ENCODE measurements at regions not wholly inside any gene's neighbourhood (a gene's known extent, or its start where the extent isn't known, plus 50 kb on each side); places are given as distances from the start of the nearest gene placed in this dataset.

DNA sequence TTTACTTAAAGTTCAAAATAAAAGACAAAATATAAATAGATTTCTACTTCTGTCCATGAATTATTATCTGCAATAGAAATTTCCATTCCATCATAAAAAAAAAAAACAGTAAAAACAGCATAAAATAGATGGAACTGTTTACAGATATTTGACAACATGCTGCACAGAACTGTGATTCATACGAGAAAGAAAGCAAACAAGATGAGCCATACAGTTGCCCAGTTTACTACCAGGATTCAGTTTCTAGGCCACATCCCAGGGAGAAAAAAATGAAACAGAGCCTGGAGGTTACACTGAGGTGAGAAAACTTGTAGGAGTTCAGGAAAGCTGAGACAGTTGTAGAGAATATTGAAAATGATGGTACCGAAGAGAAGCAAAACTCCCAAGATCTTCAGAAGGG is 1426.9 kb upstream of the ACVR2A start:
- Histone ChIP-seq H3K4me1 (ENCODE audit: insufficient read depth) (peaks cover 22% of the 10 kb centered on the region), H3K36me3 (ENCODE audit: insufficient read depth) (no peaks in the 10 kb centered on the region), H3K27ac (ENCODE audit: low read depth) (no peak overlapping the region), H3K27me3 (ENCODE audit: insufficient read depth) (no peaks in the 10 kb centered on the region), H4K20me1 (replicated peaks; ENCODE audit: insufficient read depth) (no peaks in the 10 kb centered on the region), H3K79me2 (replicated peaks; ENCODE audit: insufficient read depth) (no peaks in the 10 kb centered on the region), H3F3A (replicated peaks; ENCODE audit: low read depth) (no peaks in the 10 kb centered on the region), H3K9me2 (ENCODE audit: insufficient read depth) (no peaks in the 10 kb centered on the region), H3K4me2 (no peak overlapping the region), H3K4me3 (no peak overlapping the region), H2AFZ (no peak overlapping the region)
- DNase-seq (ENCODE audit: low spot score) (no peak), ATAC-seq (no peak)
- TF ChIP-seq, protein P1, sequence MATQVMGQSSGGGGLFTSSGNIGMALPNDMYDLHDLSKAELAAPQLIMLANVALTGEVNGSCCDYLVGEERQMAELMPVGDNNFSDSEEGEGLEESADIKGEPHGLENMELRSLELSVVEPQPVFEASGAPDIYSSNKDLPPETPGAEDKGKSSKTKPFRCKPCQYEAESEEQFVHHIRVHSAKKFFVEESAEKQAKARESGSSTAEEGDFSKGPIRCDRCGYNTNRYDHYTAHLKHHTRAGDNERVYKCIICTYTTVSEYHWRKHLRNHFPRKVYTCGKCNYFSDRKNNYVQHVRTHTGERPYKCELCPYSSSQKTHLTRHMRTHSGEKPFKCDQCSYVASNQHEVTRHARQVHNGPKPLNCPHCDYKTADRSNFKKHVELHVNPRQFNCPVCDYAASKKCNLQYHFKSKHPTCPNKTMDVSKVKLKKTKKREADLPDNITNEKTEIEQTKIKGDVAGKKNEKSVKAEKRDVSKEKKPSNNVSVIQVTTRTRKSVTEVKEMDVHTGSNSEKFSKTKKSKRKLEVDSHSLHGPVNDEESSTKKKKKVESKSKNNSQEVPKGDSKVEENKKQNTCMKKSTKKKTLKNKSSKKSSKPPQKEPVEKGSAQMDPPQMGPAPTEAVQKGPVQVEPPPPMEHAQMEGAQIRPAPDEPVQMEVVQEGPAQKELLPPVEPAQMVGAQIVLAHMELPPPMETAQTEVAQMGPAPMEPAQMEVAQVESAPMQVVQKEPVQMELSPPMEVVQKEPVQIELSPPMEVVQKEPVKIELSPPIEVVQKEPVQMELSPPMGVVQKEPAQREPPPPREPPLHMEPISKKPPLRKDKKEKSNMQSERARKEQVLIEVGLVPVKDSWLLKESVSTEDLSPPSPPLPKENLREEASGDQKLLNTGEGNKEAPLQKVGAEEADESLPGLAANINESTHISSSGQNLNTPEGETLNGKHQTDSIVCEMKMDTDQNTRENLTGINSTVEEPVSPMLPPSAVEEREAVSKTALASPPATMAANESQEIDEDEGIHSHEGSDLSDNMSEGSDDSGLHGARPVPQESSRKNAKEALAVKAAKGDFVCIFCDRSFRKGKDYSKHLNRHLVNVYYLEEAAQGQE (IDR thresholded peaks at IDR 0.05; ENCODE audit: unreplicated experiment), result no peak
- TF ChIP-seq, protein P2, sequence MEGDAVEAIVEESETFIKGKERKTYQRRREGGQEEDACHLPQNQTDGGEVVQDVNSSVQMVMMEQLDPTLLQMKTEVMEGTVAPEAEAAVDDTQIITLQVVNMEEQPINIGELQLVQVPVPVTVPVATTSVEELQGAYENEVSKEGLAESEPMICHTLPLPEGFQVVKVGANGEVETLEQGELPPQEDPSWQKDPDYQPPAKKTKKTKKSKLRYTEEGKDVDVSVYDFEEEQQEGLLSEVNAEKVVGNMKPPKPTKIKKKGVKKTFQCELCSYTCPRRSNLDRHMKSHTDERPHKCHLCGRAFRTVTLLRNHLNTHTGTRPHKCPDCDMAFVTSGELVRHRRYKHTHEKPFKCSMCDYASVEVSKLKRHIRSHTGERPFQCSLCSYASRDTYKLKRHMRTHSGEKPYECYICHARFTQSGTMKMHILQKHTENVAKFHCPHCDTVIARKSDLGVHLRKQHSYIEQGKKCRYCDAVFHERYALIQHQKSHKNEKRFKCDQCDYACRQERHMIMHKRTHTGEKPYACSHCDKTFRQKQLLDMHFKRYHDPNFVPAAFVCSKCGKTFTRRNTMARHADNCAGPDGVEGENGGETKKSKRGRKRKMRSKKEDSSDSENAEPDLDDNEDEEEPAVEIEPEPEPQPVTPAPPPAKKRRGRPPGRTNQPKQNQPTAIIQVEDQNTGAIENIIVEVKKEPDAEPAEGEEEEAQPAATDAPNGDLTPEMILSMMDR (conservative IDR thresholded peaks at IDR 0.05; ENCODE audit: low read depth in 2 of 2), result no peak
- TF ChIP-seq EZH2phosphoT487 (IDR thresholded peaks at IDR 0.05; ENCODE audit: unreplicated experiment) (no peak), JUNB (IDR thresholded peaks at IDR 0.05; ENCODE audit: unreplicated experiment) (no peak), ZNF331 (CRISPR knock-in tag; IDR thresholded peaks at IDR 0.05; ENCODE audit: low read depth) (no peak), STAT1 (IDR thresholded peaks at IDR 0.05; ENCODE audit: unreplicated experiment) (no peak), POLR2AphosphoS5 (IDR thresholded peaks at IDR 0.05; ENCODE audit: low read depth) (no peak), NANOG (IDR thresholded peaks at IDR 0.05; ENCODE audit: borderline replicate concordance) (no peak), EZH2 (IDR thresholded peaks at IDR 0.05; ENCODE audit: low read depth, unreplicated experiment) (no peak), CREB1 (CRISPR knock-in tag; IDR thresholded peaks at IDR 0.05; ENCODE audit: low read depth) (no peak), ZNF114 (CRISPR knock-in tag; IDR thresholded peaks at IDR 0.05) (no peak)
- TF ChIP-seq, protein P3, sequence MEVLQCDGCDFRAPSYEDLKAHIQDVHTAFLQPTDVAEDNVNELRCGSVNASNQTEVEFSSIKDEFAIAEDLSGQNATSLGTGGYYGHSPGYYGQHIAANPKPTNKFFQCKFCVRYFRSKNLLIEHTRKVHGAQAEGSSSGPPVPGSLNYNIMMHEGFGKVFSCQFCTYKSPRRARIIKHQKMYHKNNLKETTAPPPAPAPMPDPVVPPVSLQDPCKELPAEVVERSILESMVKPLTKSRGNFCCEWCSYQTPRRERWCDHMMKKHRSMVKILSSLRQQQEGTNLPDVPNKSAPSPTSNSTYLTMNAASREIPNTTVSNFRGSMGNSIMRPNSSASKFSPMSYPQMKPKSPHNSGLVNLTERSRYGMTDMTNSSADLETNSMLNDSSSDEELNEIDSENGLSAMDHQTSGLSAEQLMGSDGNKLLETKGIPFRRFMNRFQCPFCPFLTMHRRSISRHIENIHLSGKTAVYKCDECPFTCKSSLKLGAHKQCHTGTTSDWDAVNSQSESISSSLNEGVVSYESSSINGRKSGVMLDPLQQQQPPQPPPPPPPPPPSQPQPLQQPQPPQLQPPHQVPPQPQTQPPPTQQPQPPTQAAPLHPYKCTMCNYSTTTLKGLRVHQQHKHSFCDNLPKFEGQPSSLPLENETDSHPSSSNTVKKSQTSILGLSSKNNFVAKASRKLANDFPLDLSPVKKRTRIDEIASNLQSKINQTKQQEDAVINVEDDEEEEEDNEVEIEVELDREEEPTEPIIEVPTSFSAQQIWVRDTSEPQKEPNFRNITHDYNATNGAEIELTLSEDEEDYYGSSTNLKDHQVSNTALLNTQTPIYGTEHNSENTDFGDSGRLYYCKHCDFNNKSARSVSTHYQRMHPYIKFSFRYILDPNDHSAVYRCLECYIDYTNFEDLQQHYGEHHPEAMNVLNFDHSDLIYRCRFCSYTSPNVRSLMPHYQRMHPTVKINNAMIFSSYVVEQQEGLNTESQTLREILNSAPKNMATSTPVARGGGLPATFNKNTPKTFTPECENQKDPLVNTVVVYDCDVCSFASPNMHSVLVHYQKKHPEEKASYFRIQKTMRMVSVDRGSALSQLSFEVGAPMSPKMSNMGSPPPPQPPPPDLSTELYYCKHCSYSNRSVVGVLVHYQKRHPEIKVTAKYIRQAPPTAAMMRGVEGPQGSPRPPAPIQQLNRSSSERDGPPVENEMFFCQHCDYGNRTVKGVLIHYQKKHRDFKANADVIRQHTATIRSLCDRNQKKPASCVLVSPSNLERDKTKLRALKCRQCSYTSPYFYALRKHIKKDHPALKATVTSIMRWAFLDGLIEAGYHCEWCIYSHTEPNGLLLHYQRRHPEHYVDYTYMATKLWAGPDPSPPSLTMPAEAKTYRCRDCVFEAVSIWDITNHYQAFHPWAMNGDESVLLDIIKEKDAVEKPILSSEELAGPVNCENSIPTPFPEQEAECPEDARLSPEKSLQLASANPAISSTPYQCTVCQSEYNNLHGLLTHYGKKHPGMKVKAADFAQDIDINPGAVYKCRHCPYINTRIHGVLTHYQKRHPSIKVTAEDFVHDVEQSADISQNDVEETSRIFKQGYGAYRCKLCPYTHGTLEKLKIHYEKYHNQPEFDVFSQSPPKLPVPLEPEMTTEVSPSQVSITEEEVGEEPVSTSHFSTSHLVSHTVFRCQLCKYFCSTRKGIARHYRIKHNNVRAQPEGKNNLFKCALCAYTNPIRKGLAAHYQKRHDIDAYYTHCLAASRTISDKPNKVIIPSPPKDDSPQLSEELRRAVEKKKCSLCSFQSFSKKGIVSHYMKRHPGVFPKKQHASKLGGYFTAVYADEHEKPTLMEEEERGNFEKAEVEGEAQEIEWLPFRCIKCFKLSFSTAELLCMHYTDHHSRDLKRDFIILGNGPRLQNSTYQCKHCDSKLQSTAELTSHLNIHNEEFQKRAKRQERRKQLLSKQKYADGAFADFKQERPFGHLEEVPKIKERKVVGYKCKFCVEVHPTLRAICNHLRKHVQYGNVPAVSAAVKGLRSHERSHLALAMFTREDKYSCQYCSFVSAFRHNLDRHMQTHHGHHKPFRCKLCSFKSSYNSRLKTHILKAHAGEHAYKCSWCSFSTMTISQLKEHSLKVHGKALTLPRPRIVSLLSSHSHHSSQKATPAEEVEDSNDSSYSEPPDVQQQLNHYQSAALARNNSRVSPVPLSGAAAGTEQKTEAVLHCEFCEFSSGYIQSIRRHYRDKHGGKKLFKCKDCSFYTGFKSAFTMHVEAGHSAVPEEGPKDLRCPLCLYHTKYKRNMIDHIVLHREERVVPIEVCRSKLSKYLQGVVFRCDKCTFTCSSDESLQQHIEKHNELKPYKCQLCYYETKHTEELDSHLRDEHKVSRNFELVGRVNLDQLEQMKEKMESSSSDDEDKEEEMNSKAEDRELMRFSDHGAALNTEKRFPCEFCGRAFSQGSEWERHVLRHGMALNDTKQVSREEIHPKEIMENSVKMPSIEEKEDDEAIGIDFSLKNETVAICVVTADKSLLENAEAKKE (CRISPR knock-in tag; IDR thresholded peaks at IDR 0.05), result no peak
- TF ChIP-seq, protein P4, sequence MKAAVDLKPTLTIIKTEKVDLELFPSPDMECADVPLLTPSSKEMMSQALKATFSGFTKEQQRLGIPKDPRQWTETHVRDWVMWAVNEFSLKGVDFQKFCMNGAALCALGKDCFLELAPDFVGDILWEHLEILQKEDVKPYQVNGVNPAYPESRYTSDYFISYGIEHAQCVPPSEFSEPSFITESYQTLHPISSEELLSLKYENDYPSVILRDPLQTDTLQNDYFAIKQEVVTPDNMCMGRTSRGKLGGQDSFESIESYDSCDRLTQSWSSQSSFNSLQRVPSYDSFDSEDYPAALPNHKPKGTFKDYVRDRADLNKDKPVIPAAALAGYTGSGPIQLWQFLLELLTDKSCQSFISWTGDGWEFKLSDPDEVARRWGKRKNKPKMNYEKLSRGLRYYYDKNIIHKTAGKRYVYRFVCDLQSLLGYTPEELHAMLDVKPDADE (IDR thresholded peaks at IDR 0.05), result no peak
- H3K4me3 Mint-ChIP-seq, result no peak overlapping the region
- peak overlapping the region; percentile 35; the same call in 1 of the 2 replicates for H3K27ac Mint-ChIP-seq
- H3K9me3 Mint-ChIP-seq, result no peaks in the 10 kb centered on the region
- no peaks in the 10 kb centered on the region; the same call in 2 of the 3 replicates for H3K36me3 Mint-ChIP-seq (ENCODE audit: low read depth)
- H3K27me3 Mint-ChIP-seq (ENCODE audit: insufficient read depth, low read depth, poor library complexity), result no peaks in the 10 kb centered on the region
- peaks cover 22% of the 10 kb centered on the region for H3K4me1 Mint-ChIP-seq

All from GM23338 (cell line).